ENCODE measurements at regions not wholly inside any gene's neighbourhood (a gene's known extent, or its start where the extent isn't known, plus 50 kb on each side); places are given as distances from the start of the nearest gene placed in this dataset.
A peak's percentile ranks its signal among the peaks of the same experiment; 100 is the strongest.

DNA sequence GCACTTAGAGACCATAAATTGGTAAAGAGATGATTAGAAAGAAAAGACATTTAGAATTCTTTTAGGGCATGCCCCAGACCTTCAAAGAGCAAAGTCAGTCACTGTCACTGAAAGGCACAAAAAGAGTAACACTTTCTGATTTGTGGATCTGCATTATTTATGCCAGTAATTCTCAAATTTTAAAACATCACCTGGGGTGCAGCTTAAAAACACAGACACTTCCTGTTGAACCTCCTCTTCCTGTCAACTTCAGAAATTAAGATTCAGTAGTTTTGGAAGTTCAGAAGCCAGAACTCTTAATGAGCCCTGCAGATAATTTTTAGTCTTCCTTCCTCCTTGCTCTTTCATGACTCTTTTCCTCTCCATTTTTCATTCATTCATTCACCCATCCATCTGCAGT is 137.5 kb downstream of the NRN1 start:
- Mint-ChIP-seq H3K4me3 (ENCODE audit: unreplicated experiment) (no peak overlapping the region), H3K36me3 (ENCODE audit: insufficient read depth, unreplicated experiment) (no peaks in the 10 kb centered on the region), H3K9me3 (ENCODE audit: unreplicated experiment) (peaks cover 10% of the 10 kb centered on the region), H3K27me3 (ENCODE audit: insufficient read depth, unreplicated experiment) (peaks cover 9% of the 10 kb centered on the region), H3K27ac (ENCODE audit: unreplicated experiment) (no peak overlapping the region), H3K4me1 (ENCODE audit: low read depth, unreplicated experiment) (no peaks in the 10 kb centered on the region)
- no peaks in the 10 kb centered on the region for H3K27me3 ChIP-seq (replicated peaks; ENCODE audit: control insufficient read depth, insufficient read depth, low read length)
- H3K9me3 ChIP-seq = no peaks in the 10 kb centered on the region; the same call in 1 of the 2 replicates
- H3K4me1 ChIP-seq = no peaks in the 10 kb centered on the region
- TF ChIP-seq, protein P1, sequence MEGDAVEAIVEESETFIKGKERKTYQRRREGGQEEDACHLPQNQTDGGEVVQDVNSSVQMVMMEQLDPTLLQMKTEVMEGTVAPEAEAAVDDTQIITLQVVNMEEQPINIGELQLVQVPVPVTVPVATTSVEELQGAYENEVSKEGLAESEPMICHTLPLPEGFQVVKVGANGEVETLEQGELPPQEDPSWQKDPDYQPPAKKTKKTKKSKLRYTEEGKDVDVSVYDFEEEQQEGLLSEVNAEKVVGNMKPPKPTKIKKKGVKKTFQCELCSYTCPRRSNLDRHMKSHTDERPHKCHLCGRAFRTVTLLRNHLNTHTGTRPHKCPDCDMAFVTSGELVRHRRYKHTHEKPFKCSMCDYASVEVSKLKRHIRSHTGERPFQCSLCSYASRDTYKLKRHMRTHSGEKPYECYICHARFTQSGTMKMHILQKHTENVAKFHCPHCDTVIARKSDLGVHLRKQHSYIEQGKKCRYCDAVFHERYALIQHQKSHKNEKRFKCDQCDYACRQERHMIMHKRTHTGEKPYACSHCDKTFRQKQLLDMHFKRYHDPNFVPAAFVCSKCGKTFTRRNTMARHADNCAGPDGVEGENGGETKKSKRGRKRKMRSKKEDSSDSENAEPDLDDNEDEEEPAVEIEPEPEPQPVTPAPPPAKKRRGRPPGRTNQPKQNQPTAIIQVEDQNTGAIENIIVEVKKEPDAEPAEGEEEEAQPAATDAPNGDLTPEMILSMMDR (IDR thresholded peaks at IDR 0.05; ENCODE audit: insufficient read depth in 1 of 2, low read depth in 1 of 2, low read length in 1 of 2, severe bottlenecking in 1 of 2, unreplicated experiment in 1 of 2) = no peak
- intact Hi-C loops (cut with micrococcal nuclease; ENCODE audit: unreplicated experiment) = no loop called here
- no TSS peak for BruUV-seq (replicated peaks)
- ChIA-PET POLR2A (no interaction called here), CTCF (no interaction called here)
- no peak for DNase-seq
- H3K36me3 ChIP-seq (ENCODE audit: control insufficient read depth, insufficient read depth, low read length) = no peaks in the 10 kb centered on the region
- H3K4me3 ChIP-seq (ENCODE audit: low read depth, low read length) = no peak overlapping the region

DNA sequence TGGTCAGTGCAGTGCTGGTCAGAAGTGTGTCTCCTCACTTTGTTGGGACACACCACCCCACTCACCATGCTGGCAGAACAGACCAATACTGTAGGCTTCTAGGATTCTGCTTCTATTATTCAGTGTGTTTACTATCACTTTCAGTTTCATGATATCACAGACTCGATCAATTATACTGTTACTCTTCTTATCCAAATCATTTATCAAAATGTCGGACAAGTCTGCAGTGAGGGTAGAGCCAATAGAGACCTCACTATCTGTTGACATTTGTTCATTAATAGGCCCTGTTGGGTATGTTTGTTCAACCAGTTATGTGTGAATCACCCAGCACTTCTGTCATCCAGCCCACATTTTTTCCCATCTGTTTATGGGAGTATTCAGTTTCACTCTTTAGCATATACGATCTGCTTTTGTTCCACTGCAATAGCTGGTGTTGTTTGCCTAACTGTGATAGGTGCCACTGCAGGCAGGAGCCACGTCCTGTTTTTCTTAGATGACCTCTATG is 140.1 kb downstream of the NRN1 start:
- Mint-ChIP-seq H3K27ac (ENCODE audit: unreplicated experiment) (no peak overlapping the region), H3K9me3 (ENCODE audit: unreplicated experiment) (peaks cover 2% of the 10 kb centered on the region), H3K4me3 (ENCODE audit: unreplicated experiment) (no peak overlapping the region), H3K27me3 (ENCODE audit: insufficient read depth, unreplicated experiment) (peaks cover 2% of the 10 kb centered on the region), H3K36me3 (ENCODE audit: insufficient read depth, unreplicated experiment) (no peaks in the 10 kb centered on the region), H3K4me1 (ENCODE audit: low read depth, unreplicated experiment) (no peaks in the 10 kb centered on the region)
- ChIA-PET CTCF (no interaction called here), POLR2A (no interaction called here)
- Histone ChIP-seq H3K4me3 (ENCODE audit: low read depth, low read length) (no peak overlapping the region), H3K27me3 (replicated peaks; ENCODE audit: control insufficient read depth, insufficient read depth, low read length) (no peaks in the 10 kb centered on the region), H3K36me3 (ENCODE audit: control insufficient read depth, insufficient read depth, low read length) (no peaks in the 10 kb centered on the region), H3K9me3 (no peaks in the 10 kb centered on the region; the same call in 1 of the 2 replicates), H3K4me1 (no peaks in the 10 kb centered on the region)
- TF ChIP-seq, protein P1 (IDR thresholded peaks at IDR 0.05; ENCODE audit: insufficient read depth in 1 of 2, low read depth in 1 of 2, low read length in 1 of 2, severe bottlenecking in 1 of 2, unreplicated experiment in 1 of 2) = no peak
- DNase-seq = peak in 1 of 2 experiments; percentile 1
- BruUV-seq (replicated peaks) = no TSS peak
- intact Hi-C loops (cut with micrococcal nuclease; ENCODE audit: unreplicated experiment) = no loop called here

DNA sequence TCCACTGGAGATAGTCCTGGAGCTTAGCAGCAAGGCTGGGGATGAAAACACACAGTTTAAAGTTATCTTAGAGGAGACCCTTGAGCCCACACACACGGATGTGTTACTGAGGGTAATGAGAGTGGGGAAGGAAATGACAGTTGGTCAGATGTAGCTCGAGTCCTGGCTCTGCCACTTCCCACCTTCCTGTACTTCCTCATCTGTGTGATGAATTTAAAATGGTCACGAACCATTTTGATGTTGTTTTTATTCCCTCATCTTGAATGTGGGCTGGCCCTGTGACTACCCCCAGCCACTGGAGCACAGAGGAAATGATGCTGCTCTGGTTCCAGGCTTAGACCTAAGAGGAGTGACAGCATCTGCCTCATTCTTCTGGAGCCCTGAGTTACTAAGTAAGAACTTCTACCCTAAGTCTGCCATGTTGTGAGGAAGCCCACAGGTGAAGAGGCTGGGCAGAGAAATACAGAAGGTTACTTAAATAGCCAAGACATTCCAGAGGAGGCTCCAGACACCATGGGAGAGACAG is 141.2 kb downstream of the NRN1 start:
- TF ChIP-seq, protein P1 (IDR thresholded peaks at IDR 0.05; ENCODE audit: insufficient read depth in 1 of 2, low read depth in 1 of 2, low read length in 1 of 2, severe bottlenecking in 1 of 2, unreplicated experiment in 1 of 2) = no peak
- POLR2A ChIA-PET = no interaction called here
- H3K4me3 ChIP-seq (ENCODE audit: low read depth, low read length) = no peak overlapping the region
- intact Hi-C loops (cut with micrococcal nuclease; ENCODE audit: unreplicated experiment) = no loop called here
- peaks cover 5% of the 10 kb centered on the region for H3K27me3 Mint-ChIP-seq (ENCODE audit: insufficient read depth, unreplicated experiment)
- no peak overlapping the region for H3K27ac Mint-ChIP-seq (ENCODE audit: unreplicated experiment)
- no peaks in the 10 kb centered on the region for H3K9me3 Mint-ChIP-seq (ENCODE audit: unreplicated experiment)
- BruUV-seq (replicated peaks) = no TSS peak
- CTCF ChIA-PET = interaction anchor here (0.5 to 0.6 kb wide), 2 partner anchors 401 to 1460 kb away, joined by 3 to 5 read pairs; no protein-coding TSS in a partner anchor
- H3K4me1 Mint-ChIP-seq (ENCODE audit: low read depth, unreplicated experiment) = no peaks in the 10 kb centered on the region
- no peaks in the 10 kb centered on the region for H3K36me3 Mint-ChIP-seq (ENCODE audit: insufficient read depth, unreplicated experiment)
- H3K27me3 ChIP-seq (replicated peaks; ENCODE audit: control insufficient read depth, insufficient read depth, low read length) = no peaks in the 10 kb centered on the region
- H3K4me3 Mint-ChIP-seq (ENCODE audit: unreplicated experiment) = no peak overlapping the region
- DNase-seq = no peak
- no peaks in the 10 kb centered on the region; the same call in 1 of the 2 replicates for H3K9me3 ChIP-seq
- H3K4me1 ChIP-seq = no peaks in the 10 kb centered on the region
- H3K36me3 ChIP-seq (ENCODE audit: control insufficient read depth, insufficient read depth, low read length) = no peaks in the 10 kb centered on the region

Measured in Caco-2 (cell line).